RWPE2 (cell line): ENCODE measurements at regions not wholly inside any gene's neighbourhood (a gene's known extent, or its start where the extent isn't known, plus 50 kb on each side); places are given as distances from the start of the nearest gene placed in this dataset.

Source experiments
- ATAC-seq: fragments of 200-7000 bp; cut with Tn5 transposase; 3 replicates; pipeline ENCODE4 v1.9.1; 2021; ENCODE audit warnings: low read depth
- DNase-seq: peaks from one replicate; pipeline ENCODE4 v3.0.0-alpha.2; 2020; ENCODE audit warnings: low spot score
- H3K27ac ChIP-seq: fragments of 450-650 bp; 2 replicates; pipeline ENCODE4 v1.5.1; 2017; ENCODE audit warnings: mild to moderate bottlenecking; ENCODE audit not compliant: poor library complexity, severe bottlenecking
- H3K27me3 ChIP-seq: fragments of 250-450 bp; sonication (Bioruptor Pico); 2 replicates; pipeline ENCODE4 v1.5.1; 2021; ENCODE audit warnings: mild to moderate bottlenecking, moderate library complexity; ENCODE audit not compliant: insufficient read depth, poor library complexity, severe bottlenecking
- H3K36me3 ChIP-seq: fragments of 250-450 bp; sonication (Bioruptor Pico); 2 replicates; pipeline ENCODE4 v1.5.1; 2020; ENCODE audit warnings: low read depth, mild to moderate bottlenecking, moderate library complexity
- H3K4me1 ChIP-seq: fragments of 250-450 bp; sonication (Bioruptor Pico); 2 replicates; pipeline ENCODE4 v1.5.1; 2021; ENCODE audit warnings: mild to moderate bottlenecking, moderate library complexity; ENCODE audit not compliant: insufficient read depth, poor library complexity, severe bottlenecking
- H3K4me3 ChIP-seq: fragments of 250-450 bp; sonication (Bioruptor Pico); 2 replicates; pipeline ENCODE4 v1.5.1; 2021; ENCODE audit warnings: mild to moderate bottlenecking, moderate library complexity; ENCODE audit not compliant: severe bottlenecking
- H3K9me3 ChIP-seq: fragments of 250-450 bp; sonication (Bioruptor Pico); 2 replicates; pipeline ENCODE4 v1.5.1; 2021; ENCODE audit warnings: mild to moderate bottlenecking, moderate library complexity; ENCODE audit not compliant: severe bottlenecking
- TF ChIP-seq, protein P1 (sequence below): fragments of 450-650 bp; IDR thresholded peaks from one replicate; pipeline ENCODE4 v1.5.1; 2017; ENCODE audit warnings: mild to moderate bottlenecking, moderate library complexity; ENCODE audit not compliant: poor library complexity, severe bottlenecking

DNA sequence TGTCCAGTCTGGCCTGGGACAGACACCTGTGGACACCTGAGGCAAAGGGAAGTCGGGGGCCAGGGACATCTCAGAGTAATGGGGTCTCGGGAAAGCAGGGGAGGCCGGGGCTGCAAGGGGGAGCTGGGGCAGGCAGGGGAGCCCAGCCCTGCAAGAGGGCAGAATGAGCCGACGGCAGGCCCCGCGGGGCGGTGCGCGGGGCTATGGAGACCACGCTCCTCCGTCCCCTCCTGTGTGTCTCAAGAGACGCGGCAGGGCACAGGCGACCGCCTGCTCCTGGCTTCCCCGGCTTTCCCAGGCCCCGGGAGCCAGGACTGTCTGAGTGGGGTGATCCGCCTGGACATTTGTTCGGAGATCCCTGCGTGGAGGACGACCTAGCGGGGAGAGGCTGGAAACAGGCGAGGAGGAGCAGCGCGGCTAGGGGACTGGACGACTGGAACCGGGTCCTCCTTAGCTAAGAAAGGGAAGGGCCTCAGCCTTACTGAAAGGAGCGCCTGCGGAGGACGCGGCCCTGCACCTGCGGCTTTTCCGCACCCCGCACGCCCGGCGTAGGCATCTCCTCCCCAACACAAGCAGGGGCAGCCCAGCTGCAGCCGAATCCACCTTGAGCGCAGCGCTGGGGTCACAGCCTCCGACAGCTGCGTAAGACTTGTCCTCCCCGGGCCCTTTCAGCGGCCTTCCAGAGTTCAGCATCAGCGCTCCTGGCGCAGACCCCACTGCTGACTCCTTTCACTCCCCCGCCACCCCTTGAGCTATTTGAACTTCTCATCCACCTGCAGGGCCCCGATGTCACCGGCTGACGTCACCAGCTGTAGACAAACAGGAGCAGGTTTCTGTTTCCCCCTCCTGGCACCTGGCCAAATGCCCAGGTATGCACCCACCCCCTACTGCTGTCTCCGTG, 176.4 kb downstream of the ZNF248 start:
- ATAC-seq (no peak), DNase-seq (no peak)
- TF ChIP-seq, protein P1, sequence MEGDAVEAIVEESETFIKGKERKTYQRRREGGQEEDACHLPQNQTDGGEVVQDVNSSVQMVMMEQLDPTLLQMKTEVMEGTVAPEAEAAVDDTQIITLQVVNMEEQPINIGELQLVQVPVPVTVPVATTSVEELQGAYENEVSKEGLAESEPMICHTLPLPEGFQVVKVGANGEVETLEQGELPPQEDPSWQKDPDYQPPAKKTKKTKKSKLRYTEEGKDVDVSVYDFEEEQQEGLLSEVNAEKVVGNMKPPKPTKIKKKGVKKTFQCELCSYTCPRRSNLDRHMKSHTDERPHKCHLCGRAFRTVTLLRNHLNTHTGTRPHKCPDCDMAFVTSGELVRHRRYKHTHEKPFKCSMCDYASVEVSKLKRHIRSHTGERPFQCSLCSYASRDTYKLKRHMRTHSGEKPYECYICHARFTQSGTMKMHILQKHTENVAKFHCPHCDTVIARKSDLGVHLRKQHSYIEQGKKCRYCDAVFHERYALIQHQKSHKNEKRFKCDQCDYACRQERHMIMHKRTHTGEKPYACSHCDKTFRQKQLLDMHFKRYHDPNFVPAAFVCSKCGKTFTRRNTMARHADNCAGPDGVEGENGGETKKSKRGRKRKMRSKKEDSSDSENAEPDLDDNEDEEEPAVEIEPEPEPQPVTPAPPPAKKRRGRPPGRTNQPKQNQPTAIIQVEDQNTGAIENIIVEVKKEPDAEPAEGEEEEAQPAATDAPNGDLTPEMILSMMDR, result no peak
- Histone ChIP-seq H3K9me3 (no peaks in the 10 kb centered on the region), H3K27me3 (no peaks in the 10 kb centered on the region), H3K4me3 (no peak overlapping the region), H3K4me1 (no peaks in the 10 kb centered on the region), H3K36me3 (no peaks in the 10 kb centered on the region), H3K27ac (no peak overlapping the region)

- ATAC-seq, result no peak
- no peak overlapping the region for H3K4me3 ChIP-seq
- H3K36me3 ChIP-seq, result no peaks in the 10 kb centered on the region
- no peaks in the 10 kb centered on the region for H3K4me1 ChIP-seq
- H3K9me3 ChIP-seq, result no peaks in the 10 kb centered on the region
- DNase-seq, result no peak
- TF ChIP-seq, protein P1, result no peak
- no peaks in the 10 kb centered on the region for H3K27me3 ChIP-seq
- H3K27ac ChIP-seq, result no peak overlapping the region
Observed at GRCh38 chr10:37680243-37680683, 177.1 kb downstream of the ZNF248 start.

DNA sequence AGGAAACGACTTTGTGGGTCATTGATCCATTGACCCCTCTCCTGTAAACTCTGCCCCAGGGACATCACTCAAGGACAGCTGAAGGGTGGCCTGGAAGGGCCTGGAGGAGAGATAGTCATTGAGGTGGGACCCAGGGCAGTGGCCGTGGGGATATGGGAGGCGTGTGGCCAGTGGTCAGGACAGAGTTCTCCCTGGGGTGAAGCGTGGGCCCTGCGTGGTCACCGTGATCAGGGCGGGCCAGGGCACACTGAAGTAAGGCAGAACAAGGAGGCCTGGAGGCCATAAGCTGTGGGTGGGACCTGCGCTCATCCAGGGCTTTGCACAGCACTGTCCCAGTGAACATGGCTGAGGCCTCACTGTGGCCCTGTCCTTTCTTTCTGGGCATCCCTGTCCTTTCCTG, 177.9 kb downstream of the ZNF248 start:
- no peak overlapping the region for H3K27ac ChIP-seq

GRCh38 chr10:37675449-37675848, 182.0 kb downstream of the ZNF248 start:
- Histone ChIP-seq H3K36me3 (no peaks in the 10 kb centered on the region), H3K9me3 (no peaks in the 10 kb centered on the region), H3K4me3 (no peak overlapping the region), H3K27ac (no peak overlapping the region), H3K27me3 (no peaks in the 10 kb centered on the region), H3K4me1 (no peaks in the 10 kb centered on the region)
- ATAC-seq (no peak), DNase-seq (no peak)
- TF ChIP-seq, protein P1, result no peak

More for the DNA sequence above, 177.9 kb downstream of the ZNF248 start:
- DNase-seq, result no peak
- no peak overlapping the region for H3K4me3 ChIP-seq
- ATAC-seq, result no peak
- H3K4me1 ChIP-seq, result no peaks in the 10 kb centered on the region
- no peaks in the 10 kb centered on the region for H3K27me3 ChIP-seq
- TF ChIP-seq, protein P1, result no peak
- H3K36me3 ChIP-seq, result no peaks in the 10 kb centered on the region
- H3K9me3 ChIP-seq, result no peaks in the 10 kb centered on the region

- H3K27ac ChIP-seq, result no peak overlapping the region
- H3K27me3 ChIP-seq, result no peaks in the 10 kb centered on the region
- H3K36me3 ChIP-seq, result no peaks in the 10 kb centered on the region
- no peak for DNase-seq
- H3K9me3 ChIP-seq, result no peaks in the 10 kb centered on the region
- no peak for ATAC-seq
- no peaks in the 10 kb centered on the region for H3K4me1 ChIP-seq
- TF ChIP-seq, protein P1, result no peak
- H3K4me3 ChIP-seq, result no peak overlapping the region
Observed at GRCh38 chr10:37671802-37672201, 185.6 kb downstream of the ZNF248 start.
